CD4-positive, CD25-positive, alpha-beta regulatory T cell (primary cell): ENCODE measurements at regions not wholly inside any gene's neighbourhood (a gene's known extent, or its start where the extent isn't known, plus 50 kb on each side); places are given as distances from the start of the nearest gene placed in this dataset.
"Not testable (repeated sequence)": the region's sequence is repeated elsewhere in the genome, so short reads cannot be mapped to it uniquely, and the experiment has no call there.

ENCODE experiments used
- ATAC-seq, 2 donors: fragments of 150-1000 bp; cut with Tn5 transposase; one replicate each; pipeline ENCODE4 v1.10.0; 2021; ENCODE audit warnings: low read depth in 2 of 2, moderate number of reproducible peaks in 2 of 2, moderate library complexity in 1 of 2
- DNase-seq, 3 donors: peaks; one replicate each; pipeline versions ENCODE4 v3.0.0 to v3.0.0-alpha.2; 2012 to 2022; ENCODE audit warnings: mixed read lengths in 1 of 3
- H3K27ac ChIP-seq: one replicate; pipeline ENCODE4 v1.7.0; 2013; ENCODE audit warnings: mild to moderate bottlenecking, low read length; ENCODE audit not compliant: insufficient read depth, poor library complexity, severe bottlenecking
- H3K27me3 ChIP-seq: one replicate; pipeline ENCODE4 v1.7.0; 2013; ENCODE audit warnings: low read length; ENCODE audit not compliant: control insufficient read depth, insufficient read depth
- H3K36me3 ChIP-seq: one replicate; pipeline ENCODE4 v1.7.0; 2013; ENCODE audit warnings: mild to moderate bottlenecking, low read length, moderate library complexity; ENCODE audit not compliant: control insufficient read depth, insufficient read depth
- H3K4me1 ChIP-seq: 2 replicates; pipeline ENCODE4 v1.7.0; 2013; ENCODE audit warnings: mild to moderate bottlenecking, low read length; ENCODE audit not compliant: insufficient read depth, control insufficient read depth, poor library complexity, severe bottlenecking
- H3K4me3 ChIP-seq: one replicate; pipeline ENCODE4 v1.7.0; 2013; ENCODE audit warnings: low read depth, mild to moderate bottlenecking, low read length, moderate library complexity
- H3K9me3 ChIP-seq, 2 experiments: 1 replicate in 1 of 2; 2 replicates in 1 of 2; pipeline ENCODE4 v1.7.0; 2013; ENCODE audit warnings: low read length in 2 of 2, mild to moderate bottlenecking in 1 of 2, moderate library complexity in 1 of 2; ENCODE audit not compliant: control insufficient read depth in 2 of 2
- H3K27ac Mint-ChIP-seq, 3 donors: one replicate each; pipeline ENCODE4 v1.8.0; 2020 to 2022; ENCODE audit warnings: mild to moderate bottlenecking in 3 of 3, mixed read lengths in 3 of 3, moderate library complexity in 2 of 3
- H3K27me3 Mint-ChIP-seq: one replicate; pipeline ENCODE4 v1.8.0; 2022; ENCODE audit warnings: mild to moderate bottlenecking, mixed read lengths
- H3K36me3 Mint-ChIP-seq: one replicate; pipeline ENCODE4 v1.8.0; 2020; ENCODE audit warnings: mixed read lengths
- H3K4me1 Mint-ChIP-seq, 4 donors: one replicate each; pipeline ENCODE4 v1.8.0; 2020 to 2022; ENCODE audit warnings: mixed read lengths in 4 of 4, mild to moderate bottlenecking in 1 of 4
- H3K4me3 Mint-ChIP-seq, 4 donors: one replicate each; pipeline ENCODE4 v1.8.0; 2020 to 2022; ENCODE audit warnings: mild to moderate bottlenecking in 4 of 4, mixed read lengths in 4 of 4, moderate library complexity in 3 of 4
- H3K9me3 Mint-ChIP-seq, 7 donors: one replicate each; pipeline ENCODE4 v1.8.0; 2020 to 2022; ENCODE audit warnings: mixed read lengths in 7 of 7, mild to moderate bottlenecking in 3 of 7, moderate library complexity in 2 of 7

DNA sequence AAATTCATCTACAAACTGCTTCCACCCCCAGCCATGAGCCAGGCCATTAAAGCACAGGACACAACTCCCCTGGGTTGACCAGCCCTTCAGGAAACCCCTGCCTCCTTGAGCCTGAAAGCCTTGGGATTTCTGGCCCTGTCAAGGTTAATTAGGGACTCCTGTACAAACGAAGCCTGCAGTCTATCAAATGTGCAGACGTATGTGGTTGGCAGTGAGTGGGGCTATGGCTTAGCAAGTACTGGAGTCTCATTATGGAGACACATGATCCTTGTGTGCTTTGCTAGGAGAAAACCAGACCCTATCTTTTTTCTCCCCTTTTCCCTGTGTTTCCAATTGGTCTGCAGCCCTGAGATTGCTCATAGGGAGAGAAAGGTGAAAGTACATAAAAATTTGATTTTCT is 588.3 kb upstream of the USP24 start:
- H3K4me3 Mint-ChIP-seq, result no peak overlapping the region

DNA sequence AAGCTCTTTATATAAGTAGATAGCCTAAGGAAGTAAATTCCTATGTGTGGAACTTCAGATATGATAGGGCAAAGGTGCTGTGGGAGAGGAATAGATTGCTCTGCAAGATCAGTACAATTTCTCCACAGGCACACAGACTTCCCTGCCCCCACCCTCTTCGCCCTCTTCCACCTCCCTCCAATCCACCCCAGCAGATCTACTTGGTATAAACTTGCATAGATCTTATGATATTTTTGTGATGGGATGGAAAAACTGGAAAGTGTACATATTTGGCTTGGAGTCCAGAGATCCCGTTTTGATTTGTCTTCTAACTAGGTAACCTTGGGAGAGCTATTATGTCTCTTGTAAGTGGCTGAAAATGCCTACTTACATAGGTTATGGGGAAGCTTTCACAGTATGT is 586.3 kb upstream of the USP24 start:
- H3K36me3 ChIP-seq, result no peaks in the 10 kb centered on the region
- H3K27ac ChIP-seq, result no peak overlapping the region
- no peak overlapping the region for H3K4me3 ChIP-seq
- no peak for DNase-seq
- no peak for ATAC-seq
- no peaks in the 10 kb centered on the region for H3K4me1 ChIP-seq
- H3K4me1 Mint-ChIP-seq, result no peaks in the 10 kb centered on the region
- H3K4me3 Mint-ChIP-seq, result no peak overlapping the region
- peaks cover 0 to 16% (median 4%) of the 10 kb centered on the region in 7 donors for H3K9me3 Mint-ChIP-seq
- no peak overlapping the region for H3K27ac Mint-ChIP-seq
- no peaks in the 10 kb centered on the region for H3K9me3 ChIP-seq
- H3K27me3 ChIP-seq, result no peaks in the 10 kb centered on the region
- H3K36me3 Mint-ChIP-seq, result no peaks in the 10 kb centered on the region
- no peaks in the 10 kb centered on the region for H3K27me3 Mint-ChIP-seq

More for the DNA sequence above, 588.3 kb upstream of the USP24 start:
- Mint-ChIP-seq H3K36me3 (no peaks in the 10 kb centered on the region), H3K27ac (no peak overlapping the region), H3K4me1 (no peaks in the 10 kb centered on the region), H3K27me3 (no peaks in the 10 kb centered on the region), H3K9me3 (peaks cover 0 to 16% (median 3%) of the 10 kb centered on the region in 7 donors)
- Histone ChIP-seq H3K27me3 (no peaks in the 10 kb centered on the region), H3K4me3 (no peak overlapping the region), H3K36me3 (no peaks in the 10 kb centered on the region), H3K4me1 (no peaks in the 10 kb centered on the region), H3K27ac (no peak overlapping the region), H3K9me3 (no peaks in the 10 kb centered on the region)
- DNase-seq (no peak), ATAC-seq (no peak)

DNA sequence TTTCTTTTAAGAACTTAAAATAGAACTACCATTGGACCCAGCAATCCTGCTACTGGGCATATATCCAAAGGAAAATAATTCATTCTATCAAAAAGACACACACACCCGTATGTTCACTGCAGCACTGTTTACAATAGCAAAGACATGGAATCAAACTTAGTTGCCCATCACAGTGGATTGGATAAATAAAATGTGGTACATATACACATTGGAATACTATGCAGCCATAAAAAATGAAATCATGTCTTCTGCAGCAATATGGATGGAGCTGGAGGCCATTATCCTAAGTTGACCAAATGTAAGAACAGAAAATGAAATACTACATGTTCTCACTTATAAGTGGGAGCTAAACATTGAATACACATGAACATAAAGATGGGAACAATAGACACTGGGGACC is 585.3 kb upstream of the USP24 start:
- Mint-ChIP-seq H3K27ac (no peak overlapping the region), H3K36me3 (no peaks in the 10 kb centered on the region), H3K4me1 (no peaks in the 10 kb centered on the region), H3K4me3 (no peak overlapping the region), H3K27me3 (no peaks in the 10 kb centered on the region), H3K9me3 (peaks cover 0 to 13% (median 3%) of the 10 kb centered on the region in 7 donors)
- DNase-seq, result no peak
- ATAC-seq, result no peak
- Histone ChIP-seq H3K27me3 (no peaks in the 10 kb centered on the region), H3K36me3 (no peaks in the 10 kb centered on the region), H3K4me3 (no peak overlapping the region), H3K4me1 (no peaks in the 10 kb centered on the region), H3K9me3 (no peaks in the 10 kb centered on the region), H3K27ac (no peak overlapping the region)

DNA sequence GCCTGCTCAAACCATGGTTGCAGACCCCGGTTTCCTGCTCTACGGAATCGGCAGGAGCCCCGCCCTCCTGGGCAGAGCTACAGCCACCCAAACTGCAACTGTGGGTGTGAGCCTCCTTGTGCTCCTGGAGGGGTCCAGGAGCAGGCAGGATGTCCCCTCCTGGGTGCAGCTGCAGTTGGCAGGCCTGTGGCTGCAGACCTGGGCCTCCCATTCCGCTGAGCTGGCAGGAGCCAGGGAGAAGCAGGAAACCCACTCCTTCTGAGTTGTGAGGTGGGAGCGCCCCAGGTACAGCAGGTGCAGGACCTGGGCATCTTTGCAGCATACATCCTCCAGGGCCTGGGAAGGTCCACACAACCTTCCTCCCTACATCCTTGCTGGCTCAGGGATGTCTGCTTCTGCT is 578.7 kb upstream of the USP24 start:
- Histone ChIP-seq H3K9me3 (no peaks in the 10 kb centered on the region), H3K27ac (no peak overlapping the region), H3K4me3 (no peak overlapping the region), H3K36me3 (no peaks in the 10 kb centered on the region), H3K27me3 (no peaks in the 10 kb centered on the region), H3K4me1 (no peaks in the 10 kb centered on the region)
- Mint-ChIP-seq H3K36me3 (no peaks in the 10 kb centered on the region), H3K27me3 (no peaks in the 10 kb centered on the region), H3K4me1 (no peaks in the 10 kb centered on the region), H3K4me3 (no peak overlapping the region), H3K27ac (no peak overlapping the region), H3K9me3 (peaks cover 0 to 12% (median 5%) of the 10 kb centered on the region in 7 donors)
- ATAC-seq (no peak), DNase-seq (no peak)

DNA sequence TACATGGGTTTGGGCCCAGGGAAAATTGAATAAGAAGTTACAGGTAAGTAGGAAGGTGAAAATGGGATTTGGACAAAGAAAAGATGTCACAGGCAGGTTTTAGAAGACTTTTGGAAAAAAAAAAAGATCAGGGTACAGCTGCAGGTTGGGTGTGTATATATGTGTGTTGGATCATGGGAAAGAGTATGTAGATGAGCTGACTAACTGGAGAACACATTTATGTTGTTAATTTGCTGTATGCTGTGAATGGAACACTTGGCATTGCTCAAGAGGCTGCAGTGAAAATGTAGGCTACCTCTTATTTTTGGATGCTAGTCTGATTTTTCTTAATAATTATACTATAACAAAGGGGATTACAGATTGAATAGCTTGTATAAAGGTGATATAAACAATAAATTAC is 577.7 kb upstream of the USP24 start:
- Histone ChIP-seq H3K36me3 (no peaks in the 10 kb centered on the region), H3K4me3 (no peak overlapping the region), H3K27me3 (no peaks in the 10 kb centered on the region), H3K9me3 (no peaks in the 10 kb centered on the region), H3K27ac (no peak overlapping the region), H3K4me1 (no peaks in the 10 kb centered on the region)
- no peaks in the 10 kb centered on the region for H3K27me3 Mint-ChIP-seq
- no peaks in the 10 kb centered on the region for H3K4me1 Mint-ChIP-seq
- H3K36me3 Mint-ChIP-seq, result no peaks in the 10 kb centered on the region
- no peak overlapping the region for H3K4me3 Mint-ChIP-seq
- H3K9me3 Mint-ChIP-seq, result peaks cover 0 to 9% (median 5%) of the 10 kb centered on the region in 7 donors
- no peak for ATAC-seq
- no peak for DNase-seq
- H3K27ac Mint-ChIP-seq, result no peak overlapping the region

DNA sequence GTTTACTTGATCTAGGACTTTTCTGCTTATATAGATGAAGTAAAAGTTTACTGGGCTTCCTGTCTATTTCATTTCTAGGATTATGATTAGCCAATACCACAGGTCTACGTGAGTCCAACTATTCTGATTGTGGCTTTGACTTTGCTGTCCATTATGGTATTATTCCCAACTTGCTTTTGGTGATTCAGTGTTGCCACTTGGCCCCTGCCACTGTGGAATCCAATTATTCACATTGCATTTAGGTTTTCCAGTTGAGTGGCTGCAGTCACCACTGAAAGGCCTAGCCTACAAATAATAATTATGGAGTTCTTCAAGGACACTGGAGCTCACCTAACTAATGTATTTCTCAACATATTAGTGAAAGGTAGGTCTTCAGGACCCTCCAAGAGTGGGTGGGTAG is 574.3 kb upstream of the USP24 start:
- peaks cover 0 to 5% (median 0%) of the 10 kb centered on the region in 7 donors for H3K9me3 Mint-ChIP-seq
- no peaks in the 10 kb centered on the region for H3K9me3 ChIP-seq
- no peak overlapping the region for H3K27ac Mint-ChIP-seq
- no peak overlapping the region for H3K27ac ChIP-seq
- no peak overlapping the region for H3K4me3 ChIP-seq
- H3K4me3 Mint-ChIP-seq, result no peak overlapping the region
- DNase-seq (no peak), ATAC-seq (no peak)
- no peaks in the 10 kb centered on the region for H3K27me3 Mint-ChIP-seq
- no peaks in the 10 kb centered on the region for H3K36me3 ChIP-seq
- H3K27me3 ChIP-seq, result no peaks in the 10 kb centered on the region
- H3K36me3 Mint-ChIP-seq, result no peaks in the 10 kb centered on the region
- H3K4me1 ChIP-seq, result no peaks in the 10 kb centered on the region
- no peaks in the 10 kb centered on the region for H3K4me1 Mint-ChIP-seq

DNA sequence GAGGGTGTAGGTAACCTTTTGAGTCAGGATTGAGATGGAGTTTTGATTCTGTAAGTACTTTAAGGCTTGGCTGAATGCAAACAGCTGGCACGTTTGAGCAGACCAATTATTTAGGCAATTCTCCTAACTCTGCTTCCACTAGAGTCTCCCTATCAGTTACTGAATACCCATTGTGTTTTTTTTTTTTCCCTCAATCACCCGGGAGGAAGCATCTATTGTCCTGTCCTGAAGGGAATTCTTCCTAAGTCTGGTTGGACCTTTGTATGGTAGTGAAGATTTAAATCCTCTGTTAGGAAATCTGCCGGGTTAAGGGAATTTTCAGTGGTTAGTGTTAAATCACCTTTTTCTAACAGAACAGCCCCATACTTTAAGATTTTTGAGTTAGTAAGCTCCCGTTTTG is 571.2 kb upstream of the USP24 start:
- no peaks in the 10 kb centered on the region for H3K27me3 ChIP-seq
- H3K4me3 ChIP-seq, result no peak overlapping the region
- H3K36me3 ChIP-seq, result no peaks in the 10 kb centered on the region
- Mint-ChIP-seq H3K9me3 (peaks cover 0 to 2% (median 0%) of the 10 kb centered on the region in 7 donors), H3K27ac (no peak overlapping the region), H3K27me3 (no peaks in the 10 kb centered on the region), H3K36me3 (no peaks in the 10 kb centered on the region), H3K4me3 (no peak overlapping the region), H3K4me1 (no peaks in the 10 kb centered on the region)
- no peaks in the 10 kb centered on the region for H3K4me1 ChIP-seq
- H3K27ac ChIP-seq, result no peak overlapping the region
- no peak for ATAC-seq
- no peaks in the 10 kb centered on the region for H3K9me3 ChIP-seq
- DNase-seq, result no peak

DNA sequence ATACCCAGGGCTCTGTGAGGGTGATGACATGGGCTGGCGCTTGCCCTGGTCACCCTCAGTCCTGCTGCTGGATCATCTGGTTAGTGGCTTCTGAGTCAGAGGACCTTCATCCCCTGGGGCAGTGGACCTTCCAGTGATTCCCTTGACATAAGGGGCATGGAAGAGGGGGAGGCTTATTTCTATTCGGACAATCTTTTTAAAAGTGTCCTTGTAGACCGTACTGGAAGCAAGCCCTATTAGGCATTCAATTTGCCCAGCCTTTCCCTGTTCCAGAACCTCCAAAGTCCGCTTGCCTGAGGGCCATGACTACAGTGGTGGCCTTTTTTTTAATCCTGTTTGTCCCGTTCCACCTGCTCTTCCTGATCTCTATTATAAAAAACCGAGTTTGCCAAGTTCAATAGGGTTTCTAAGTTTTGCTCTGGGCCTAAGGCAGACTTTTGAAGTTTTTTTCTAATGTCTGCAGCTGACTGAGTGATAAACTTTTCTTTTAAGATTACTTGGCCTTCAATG is 569.8 kb upstream of the USP24 start:
- H3K9me3 Mint-ChIP-seq, H3K4me3 Mint-ChIP-seq, H3K4me1 ChIP-seq, H3K36me3 ChIP-seq, H3K27me3 ChIP-seq, DNase-seq, H3K27me3 Mint-ChIP-seq, H3K36me3 Mint-ChIP-seq, ATAC-seq, H3K27ac Mint-ChIP-seq, H3K4me1 Mint-ChIP-seq, H3K9me3 ChIP-seq, H3K4me3 ChIP-seq, H3K27ac ChIP-seq: not testable (repeated sequence)
